ENCODE measurements at regions not wholly inside any gene's neighbourhood (a gene's known extent, or its start where the extent isn't known, plus 50 kb on each side); places are given as distances from the start of the nearest gene placed in this dataset.
A peak's percentile ranks its signal among the peaks of the same experiment; 100 is the strongest.
"Not testable (repeated sequence)": the region's sequence is repeated elsewhere in the genome, so short reads cannot be mapped to it uniquely, and the experiment has no call there.

DNA sequence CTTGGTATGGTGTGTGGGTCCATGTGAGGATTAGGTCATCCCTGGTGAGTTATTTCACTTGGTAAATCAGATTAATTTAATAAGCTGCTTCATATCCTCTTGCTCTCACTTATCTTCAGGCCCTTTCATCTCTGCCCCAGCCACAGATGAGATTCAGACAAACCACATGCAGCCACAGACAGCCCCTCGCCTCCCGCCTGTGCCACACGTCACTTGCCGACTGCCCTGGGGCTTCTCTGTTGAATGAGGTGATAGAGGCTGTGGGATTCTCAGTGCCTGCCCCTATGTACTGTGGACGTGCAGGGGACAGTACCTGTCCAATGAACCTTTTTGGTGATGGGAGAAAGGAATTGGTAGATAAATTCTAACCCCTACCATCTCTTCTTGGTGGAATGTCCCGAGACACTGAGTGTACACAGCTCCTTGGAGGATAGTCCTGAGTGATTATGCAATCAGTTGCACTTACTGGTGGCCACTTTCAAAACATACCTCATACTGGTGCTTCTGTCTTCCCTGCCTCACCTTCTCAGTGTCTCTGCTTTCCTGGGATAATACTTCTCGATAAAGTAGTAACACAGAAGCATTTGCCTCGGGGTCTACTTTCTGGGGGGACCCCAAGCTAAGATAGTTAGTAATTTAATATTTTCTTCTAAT lies 248.7 kb downstream of the TTC6 start:
- DNase-seq (ENCODE audit: low read depth) = no peak

DNA sequence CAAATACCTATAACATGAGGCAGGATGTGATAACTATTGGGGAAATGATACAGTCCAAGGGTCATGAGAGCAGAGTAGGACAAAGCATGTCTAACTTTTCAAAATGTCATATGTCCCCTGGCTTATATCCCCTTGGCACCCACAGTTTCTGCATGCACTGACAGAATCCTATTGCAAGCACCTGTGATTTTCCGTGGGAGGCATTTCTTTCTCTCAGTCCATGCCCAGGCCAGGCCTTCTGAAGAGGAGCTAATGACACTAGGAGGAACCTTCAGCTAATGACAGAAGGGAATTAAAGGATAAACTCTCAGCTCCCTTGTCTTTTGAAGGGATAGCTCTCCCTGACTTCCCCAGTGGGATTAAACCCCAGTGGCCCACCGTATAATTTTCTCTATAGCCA lies 249.2 kb downstream of the TTC6 start:
- no peak for DNase-seq (ENCODE audit: low read depth)

- DNase-seq (ENCODE audit: low read depth) = no peak
These were observed 253.7 kb downstream of the TTC6 start for GRCh38 chr14:37848985-37849621.

GRCh38 chr14:37851054-37851453 lies 255.6 kb downstream of the TTC6 start:
- no peak for DNase-seq (ENCODE audit: low read depth)

GRCh38 chr14:37855871-37856270 lies 260.4 kb downstream of the TTC6 start:
- no peak for DNase-seq (ENCODE audit: low read depth)

DNA sequence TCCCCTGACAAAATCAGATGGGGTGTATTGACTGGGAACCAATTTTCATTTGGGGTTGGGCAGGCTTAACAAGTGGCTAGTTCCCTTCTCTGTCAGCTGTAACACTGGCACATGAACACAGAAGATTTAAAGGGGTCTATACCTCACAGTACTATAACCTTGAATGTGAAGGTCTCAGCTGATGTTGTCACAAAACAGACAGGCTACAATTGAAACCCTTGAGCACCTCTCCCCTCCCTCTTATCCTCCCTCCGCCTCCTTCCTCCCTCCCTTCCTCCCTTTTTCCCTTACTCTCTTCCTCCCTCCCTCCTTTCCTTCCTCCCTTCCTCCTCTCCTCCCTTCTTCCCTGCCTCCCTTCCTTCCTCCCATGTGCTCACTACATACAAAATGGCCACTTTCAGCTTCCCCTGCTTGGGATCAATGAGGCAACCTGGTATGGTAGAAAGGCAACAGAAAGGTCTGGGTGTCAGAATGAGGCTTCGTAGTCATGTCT lies 262.4 kb downstream of the TTC6 start:
- DNase-seq (ENCODE audit: low read depth) = no peak

- no peak for DNase-seq (ENCODE audit: low read depth)
These were observed 263.3 kb downstream of the TTC6 start for GRCh38 chr14:37858733-37859132.

GRCh38 chr14:37859177-37859576 lies 263.7 kb downstream of the TTC6 start:
- no peak for DNase-seq (ENCODE audit: low read depth)

DNA sequence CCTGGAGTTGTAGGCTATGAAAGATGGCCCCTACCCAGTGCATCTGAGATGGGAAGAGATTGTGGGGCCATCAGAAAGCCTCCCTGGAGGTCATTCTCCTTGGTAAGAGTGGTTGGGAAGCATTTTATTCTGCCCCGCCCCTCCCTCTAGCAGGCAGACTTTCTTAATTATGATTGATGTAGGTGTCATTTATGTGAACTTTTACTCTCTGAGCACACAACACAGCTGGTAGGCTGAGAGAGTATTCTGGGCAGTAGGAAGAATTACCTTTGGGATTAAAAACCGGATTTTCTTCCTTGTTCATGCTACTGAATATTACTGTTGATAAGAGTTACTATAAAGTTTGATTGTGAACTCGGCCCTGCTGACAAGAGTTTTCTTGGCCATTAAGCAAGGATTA lies 266.8 kb downstream of the TTC6 start:
- DNase-seq (ENCODE audit: low read depth) = no peak

GRCh38 chr14:37864128-37864527 lies 268.7 kb downstream of the TTC6 start:
- DNase-seq (ENCODE audit: low read depth) = no peak

GRCh38 chr14:37864861-37865718 lies 269.7 kb downstream of the TTC6 start:
- DNase-seq (ENCODE audit: low read depth) = no peak

DNA sequence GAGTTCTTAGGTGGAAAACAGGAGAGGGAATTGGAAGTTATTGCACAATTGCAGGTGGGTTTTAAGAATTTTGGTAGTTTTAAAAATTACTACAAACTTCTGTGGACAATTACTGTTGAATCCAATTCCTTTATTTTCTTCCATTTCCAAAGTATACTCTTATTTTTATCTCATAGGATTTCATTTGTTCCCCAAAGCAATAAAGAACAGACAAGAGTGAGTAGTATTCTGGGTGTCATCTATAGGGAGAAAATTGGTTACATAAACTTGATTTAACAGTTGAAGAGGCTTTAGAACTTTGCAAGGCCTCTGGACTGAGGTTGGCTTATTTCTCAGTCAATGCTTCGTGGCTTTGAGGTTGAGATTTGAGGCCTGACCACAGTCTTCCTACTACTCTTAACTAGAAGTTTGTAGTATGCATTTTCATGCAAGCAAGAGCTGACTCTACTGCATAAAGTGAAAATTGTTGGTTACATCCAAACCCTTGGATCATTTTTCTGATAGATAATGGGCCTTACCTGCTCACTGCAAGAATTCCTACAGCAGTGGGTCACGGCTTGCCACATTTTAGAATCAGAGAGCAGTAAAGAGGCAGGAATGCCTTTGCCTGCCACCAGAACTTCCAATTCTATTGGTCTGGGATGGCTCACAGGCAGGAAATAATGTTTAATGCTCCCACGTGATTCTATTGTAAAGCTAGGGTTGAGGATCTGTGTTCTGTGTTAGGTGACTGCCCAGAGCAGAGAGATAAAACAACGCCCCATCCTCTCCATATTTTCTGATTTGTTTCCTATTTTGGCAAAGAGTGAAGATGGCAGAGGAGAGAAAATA lies 270.5 kb downstream of the TTC6 start:
- DNase-seq (ENCODE audit: low read depth) = no peak

DNA sequence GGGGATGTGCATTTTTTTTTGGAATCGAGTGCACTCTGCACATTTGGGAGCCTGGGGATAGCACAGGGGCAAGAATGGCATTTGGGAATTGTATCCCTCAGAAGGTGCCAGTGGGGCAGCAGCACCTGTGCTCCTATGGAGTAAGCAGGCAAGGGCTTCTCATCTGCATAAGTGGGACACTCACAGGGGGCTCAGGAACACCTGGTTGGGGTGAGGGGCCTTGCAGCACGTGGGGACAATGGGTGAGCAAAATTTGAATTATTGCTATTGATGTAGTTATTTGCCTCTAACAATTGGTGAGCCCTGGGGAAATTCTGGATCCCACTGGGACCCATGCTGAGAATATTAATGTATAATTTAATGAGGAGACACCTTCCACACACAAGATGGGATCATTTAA lies 274.2 kb downstream of the TTC6 start:
- DNase-seq (ENCODE audit: low read depth) = no peak

DNA sequence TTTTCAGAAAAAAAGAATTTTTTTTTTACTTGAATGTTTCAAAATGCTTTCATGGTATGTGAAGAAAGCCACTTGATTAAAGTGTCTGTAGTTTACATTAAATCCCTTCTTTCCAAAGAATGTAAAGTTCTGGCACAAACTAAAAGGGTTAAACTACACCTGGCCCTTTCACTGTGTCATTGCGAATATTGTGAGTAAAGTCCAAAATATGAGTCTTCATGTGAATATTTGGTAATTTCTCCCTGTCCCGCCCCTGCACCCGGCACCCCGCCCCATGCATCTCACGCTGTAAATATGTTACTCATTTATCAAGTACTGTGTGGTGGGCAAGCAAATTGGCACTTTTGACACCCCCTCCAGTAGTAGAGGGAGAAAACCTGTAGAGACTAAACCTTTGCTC lies 274.7 kb downstream of the TTC6 start:
- DNase-seq (ENCODE audit: low read depth) = no peak

GRCh38 chr14:37870632-37871346 lies 275.4 kb downstream of the TTC6 start:
- no peak for DNase-seq (ENCODE audit: low read depth)

GRCh38 chr14:37874065-37874428 lies 278.6 kb downstream of the TTC6 start:
- not testable (repeated sequence) for DNase-seq (ENCODE audit: low read depth)

GRCh38 chr14:37874429-37875109 lies 279.1 kb downstream of the TTC6 start:
- peak; percentile 18 for DNase-seq (ENCODE audit: low read depth)

DNA sequence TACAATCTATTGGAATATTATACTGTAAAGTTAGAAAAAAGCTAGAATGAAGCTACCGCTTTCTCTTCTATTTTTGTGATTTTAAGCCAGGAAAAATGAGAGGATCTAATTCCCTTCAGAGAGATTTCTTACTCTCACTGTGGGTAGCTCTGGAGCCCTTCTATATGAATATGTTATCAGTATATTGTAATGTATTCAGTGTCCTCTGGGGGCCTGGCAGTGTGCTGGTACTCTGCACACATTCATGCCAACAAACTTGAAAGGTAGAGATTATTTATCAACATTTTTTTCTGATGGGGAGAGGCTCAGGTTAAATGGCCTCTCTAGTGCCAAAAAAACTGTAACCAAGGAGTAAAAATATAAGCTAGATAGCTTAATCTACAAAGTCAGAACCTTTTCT lies 292.8 kb downstream of the TTC6 start:
- DNase-seq (ENCODE audit: low read depth) = no peak

DNA sequence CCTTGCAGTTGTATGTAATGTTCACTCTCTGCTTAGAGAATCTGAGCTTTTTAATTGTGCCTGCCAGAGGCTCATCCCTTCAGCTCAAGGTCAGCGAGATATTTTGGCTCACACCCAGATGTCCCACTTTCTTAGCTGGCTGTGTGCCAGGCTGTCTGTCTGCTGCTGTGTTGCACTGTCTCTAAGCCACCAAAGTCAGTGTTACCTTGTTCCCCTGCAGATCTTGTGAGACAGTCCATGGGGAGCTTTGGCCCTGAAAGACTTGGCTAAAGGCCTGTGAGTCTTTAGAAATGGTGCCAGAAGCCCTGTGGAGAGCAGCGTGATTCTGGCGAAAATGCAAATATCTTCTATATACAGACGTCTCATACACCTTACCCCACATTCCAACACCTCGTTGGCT lies 293.7 kb downstream of the TTC6 start:
- no peak for DNase-seq (ENCODE audit: low read depth)

GRCh38 chr14:37890095-37890494 lies 294.7 kb downstream of the TTC6 start:
- no peak for DNase-seq (ENCODE audit: low read depth)

- not testable (repeated sequence) for DNase-seq (ENCODE audit: low read depth)
These were observed 296.1 kb downstream of the TTC6 start for GRCh38 chr14:37891500-37891899.
